ENCODE measurements at regions not wholly inside any gene's neighbourhood (a gene's known extent, or its start where the extent isn't known, plus 50 kb on each side); places are given as distances from the start of the nearest gene placed in this dataset. TPM values are rescaled to one million over a fixed set of nuclear protein-coding genes. Genes with fewer than 3 reads are reported as not detected.

Small RNA genes lying in the stretch of these regions (microRNA-seq; reads per million reads assigned to microRNA genes)
- not detected for gene MIR3664 (ENCODE audit: borderline microRNAs expressed)

Small RNA genes lying in the stretch of these regions (small RNA-seq; reads per million reads assigned to genes)
- gene MIR3664: not detected
- not detected for gene RF00019

Data from K562 (cell line).